Tibial nerve (tissue), 4 donors: ENCODE measurements at regions not wholly inside any gene's neighbourhood (a gene's known extent, or its start where the extent isn't known, plus 50 kb on each side); places are given as distances from the start of the nearest gene placed in this dataset.
"Not testable (repeated sequence)": the region's sequence is repeated elsewhere in the genome, so short reads cannot be mapped to it uniquely, and the experiment has no call there.

Source experiments
- DNase-seq, 2 donors: peaks; one replicate each; pipeline ENCODE4 v3.0.0-alpha.2; 2019; ENCODE audit warnings: low spot score in 2 of 2
- H3K27ac ChIP-seq, 4 donors: fragments of 200-600 bp; sonication (generic) in 3 of 4; one replicate each; pipeline ENCODE4 v1.5.1; 2017 to 2019; ENCODE audit warnings: mild to moderate bottlenecking in 1 of 4
- H3K27me3 ChIP-seq, 2 donors: fragments of 200-600 bp; sonication (generic) in 1 of 2; one replicate each; pipeline versions ENCODE4 v1.5.1 to v1.6.0; 2017 to 2019
- H3K36me3 ChIP-seq, 3 donors: fragments of 200-600 bp; sonication (generic); one replicate each; pipeline ENCODE4 v1.5.1; 2018 to 2019
- H3K4me1 ChIP-seq, 4 donors: fragments of 200-600 bp; sonication (generic) in 3 of 4; one replicate each; pipeline ENCODE4 v1.5.1; 2017 to 2019
- H3K4me3 ChIP-seq, 4 donors: fragments of 200-600 bp; sonication (generic) in 3 of 4; one replicate each; pipeline ENCODE4 v1.5.1; 2017 to 2019; ENCODE audit warnings: mild to moderate bottlenecking in 1 of 4, moderate library complexity in 1 of 4
- H3K9me3 ChIP-seq, 4 donors: fragments of 200-600 bp; sonication (generic) in 3 of 4; one replicate each; pipeline ENCODE4 v1.5.1; 2017 to 2019
- CTCF ChIP-seq, 5 experiments: fragments of 200-600 bp in 3 of 5; fragments of 450-650 bp in 2 of 5; sonication (generic) in 3 of 5; IDR thresholded peaks; one replicate each; pipeline ENCODE4 v1.5.1; 2016 to 2019; ENCODE audit warnings: antibody characterized with exemption in 5 of 5, mild to moderate bottlenecking in 3 of 5, moderate library complexity in 2 of 5
- EP300 ChIP-seq, 2 donors: sonication (generic); formaldehyde crosslinking; IDR thresholded peaks; one replicate each; pipeline ENCODE4 v1.6.1; 2017; ENCODE audit warnings: antibody characterized with exemption in 2 of 2, mild to moderate bottlenecking in 1 of 2
- POLR2A ChIP-seq, 2 donors: fragments of 450-650 bp; IDR thresholded peaks; one replicate each; pipeline ENCODE4 v1.6.1; 2017; ENCODE audit warnings: antibody characterized with exemption in 2 of 2, mild to moderate bottlenecking in 2 of 2, moderate library complexity in 2 of 2
- WGBS, 2 donors: methylation state at CpG; one replicate each; pipeline ENCODE4 v1.1.5; 2018; 5-methylcytosine and 5-hydroxymethylcytosine counted together

DNA sequence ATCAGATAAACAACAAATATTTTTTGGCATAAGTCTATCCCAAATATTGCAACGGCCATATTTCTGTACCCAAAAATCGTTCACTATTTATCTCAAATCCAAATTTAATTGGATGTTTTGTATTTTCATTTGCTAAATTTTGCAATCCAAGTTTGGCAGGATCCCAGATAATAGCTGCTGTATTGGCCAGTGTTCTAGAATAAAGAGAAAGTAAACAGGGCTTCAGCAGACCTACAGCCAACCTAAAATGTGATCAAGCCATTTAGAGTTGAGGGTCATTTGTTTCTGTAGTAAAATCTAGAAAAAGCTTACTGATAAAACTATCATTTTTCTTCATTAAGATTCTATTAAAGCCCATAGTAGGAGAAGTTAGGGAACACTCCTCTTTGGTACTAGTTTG, 506.6 kb upstream of the PTBP2 start:
- H3K9me3 ChIP-seq = no peaks in the 10 kb centered on the region
- no peaks in the 10 kb centered on the region for H3K4me1 ChIP-seq
- TF ChIP-seq POLR2A (IDR thresholded peaks at IDR 0.05) = no peak
- TF ChIP-seq CTCF (IDR thresholded peaks at IDR 0.05) = no peak
- no peak for TF ChIP-seq EP300 (IDR thresholded peaks at IDR 0.05)
- 58 to 68% methylated on average over 2 of the region's 2 CpGs for WGBS, 2 donors
- no peak for DNase-seq
- H3K27me3 ChIP-seq = no peaks in the 10 kb centered on the region
- H3K36me3 ChIP-seq = no peaks in the 10 kb centered on the region
- no peak overlapping the region for H3K27ac ChIP-seq
- no peak overlapping the region for H3K4me3 ChIP-seq

- no peaks in the 10 kb centered on the region for H3K36me3 ChIP-seq
- H3K4me1 ChIP-seq = no peaks in the 10 kb centered on the region
- H3K4me3 ChIP-seq = no peak overlapping the region
- no peaks in the 10 kb centered on the region for H3K27me3 ChIP-seq
- WGBS, 2 donors = 76 to 83% methylated on average over 3 of the region's 3 CpGs
- no peak for TF ChIP-seq CTCF (IDR thresholded peaks at IDR 0.05)
- TF ChIP-seq POLR2A (IDR thresholded peaks at IDR 0.05) = no peak
- no peak for TF ChIP-seq EP300 (IDR thresholded peaks at IDR 0.05)
- DNase-seq = no peak
- H3K27ac ChIP-seq = no peak overlapping the region
- H3K9me3 ChIP-seq = no peaks in the 10 kb centered on the region
These were observed 500.9 kb upstream of the PTBP2 start for GRCh38 chr1:96220651-96221050.

DNA sequence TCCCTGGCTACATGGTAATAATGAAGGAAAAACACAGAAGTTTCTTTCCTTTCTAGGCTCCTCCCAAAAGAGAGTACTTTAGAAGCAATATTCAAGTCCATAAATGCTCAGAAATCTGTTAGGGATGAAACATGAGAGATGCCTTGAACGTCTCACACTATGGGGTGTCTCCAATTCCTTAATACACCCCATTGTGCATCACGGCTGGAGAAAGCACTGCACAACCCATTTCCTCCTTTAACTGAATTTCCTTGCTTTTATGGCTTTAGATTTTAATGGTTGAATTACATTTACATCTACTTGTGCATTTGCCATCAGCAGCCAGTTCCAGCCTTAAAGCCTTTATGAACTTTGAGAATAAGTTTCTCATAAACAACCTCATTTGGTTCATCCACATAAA, 498.9 kb upstream of the PTBP2 start:
- TF ChIP-seq POLR2A (IDR thresholded peaks at IDR 0.05) (no peak), EP300 (IDR thresholded peaks at IDR 0.05) (no peak), CTCF (IDR thresholded peaks at IDR 0.05) (no peak)
- no peaks in the 10 kb centered on the region for H3K9me3 ChIP-seq
- no peak for DNase-seq
- no peak overlapping the region for H3K4me3 ChIP-seq
- no peaks in the 10 kb centered on the region for H3K4me1 ChIP-seq
- H3K27ac ChIP-seq = no peak overlapping the region
- H3K27me3 ChIP-seq = no peaks in the 10 kb centered on the region
- WGBS, 2 donors = 42 to 46% methylated on average over 2 of the region's 2 CpGs
- no peaks in the 10 kb centered on the region for H3K36me3 ChIP-seq

DNA sequence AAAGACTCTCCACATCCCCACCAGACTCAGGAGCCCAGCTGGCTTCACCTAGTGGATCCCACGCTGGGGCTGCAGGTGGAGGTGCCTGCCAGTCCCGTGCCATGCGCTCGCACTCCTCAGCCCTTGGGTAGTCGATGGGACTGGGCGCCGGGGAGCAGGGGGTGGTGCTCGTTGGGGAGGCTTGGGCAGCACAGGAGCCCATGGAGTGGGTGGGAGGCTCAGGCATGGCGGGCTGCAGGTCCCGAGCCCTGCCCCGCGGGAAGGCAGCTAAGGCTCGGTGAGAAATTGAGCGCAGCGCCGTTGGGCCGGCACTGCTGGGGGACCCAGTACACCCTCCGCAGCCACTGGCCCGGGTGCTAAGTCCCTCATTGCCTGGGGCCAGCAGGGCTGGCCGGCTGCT, 497.4 kb upstream of the PTBP2 start:
- H3K4me1 ChIP-seq, H3K4me3 ChIP-seq: not testable (repeated sequence)
- 90 to 95% methylated on average over 15 to 18 of the region's 20 CpGs for WGBS, 2 donors

DNA sequence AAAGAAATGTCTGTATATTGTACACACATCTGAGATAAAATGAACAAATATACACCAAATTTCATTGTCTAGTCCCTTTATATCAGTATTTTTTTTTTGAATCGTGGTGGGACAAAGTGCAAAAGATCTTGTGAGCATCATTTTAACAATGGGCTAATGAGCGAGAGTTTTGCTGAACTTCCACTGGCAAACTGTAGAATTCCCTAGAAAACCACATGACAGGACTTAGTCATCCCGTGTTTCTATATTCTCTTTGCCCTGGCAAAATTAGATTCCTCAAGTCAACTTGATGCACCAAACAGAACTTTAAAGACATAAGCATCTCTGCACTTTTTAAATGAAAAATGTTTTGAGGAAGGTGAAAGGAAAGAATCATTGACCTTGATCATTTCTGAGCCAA, 488.2 kb upstream of the PTBP2 start:
- Histone ChIP-seq H3K4me3 (no peak overlapping the region), H3K27ac (no peak overlapping the region), H3K4me1 (peaks cover 0 to 6% (median 0%) of the 10 kb centered on the region in 4 donors), H3K36me3 (no peaks in the 10 kb centered on the region), H3K9me3 (no peaks in the 10 kb centered on the region), H3K27me3 (no peaks in the 10 kb centered on the region)
- TF ChIP-seq EP300 (IDR thresholded peaks at IDR 0.05) (no peak), CTCF (IDR thresholded peaks at IDR 0.05) (no peak), POLR2A (IDR thresholded peaks at IDR 0.05) (no peak)
- WGBS, 2 donors = 80 to 81% methylated on average over 3 of the region's 3 CpGs
- no peak for DNase-seq

More for the DNA sequence above, 497.4 kb upstream of the PTBP2 start:
- H3K36me3 ChIP-seq, H3K9me3 ChIP-seq, DNase-seq, H3K27ac ChIP-seq, H3K27me3 ChIP-seq: not testable (repeated sequence)

GRCh38 chr1:96234299-96234698, 487.3 kb upstream of the PTBP2 start:
- Histone ChIP-seq H3K36me3 (no peaks in the 10 kb centered on the region), H3K9me3 (no peaks in the 10 kb centered on the region), H3K4me1 (peaks cover 0 to 6% (median 0%) of the 10 kb centered on the region in 4 donors), H3K27me3 (no peaks in the 10 kb centered on the region), H3K4me3 (no peak overlapping the region), H3K27ac (peak overlapping the region in 1 of 4 donors; percentile 4)
- TF ChIP-seq EP300 (IDR thresholded peaks at IDR 0.05) = no peak
- no peak for TF ChIP-seq POLR2A (IDR thresholded peaks at IDR 0.05)
- TF ChIP-seq CTCF (IDR thresholded peaks at IDR 0.05) = no peak
- peak; percentile 15 to 42 for DNase-seq
- WGBS, 2 donors = 30 to 39% methylated on average over 6 of the region's 6 CpGs
